NCI-H524 (cell line): ENCODE measurements at regions not wholly inside any gene's neighbourhood (a gene's known extent, or its start where the extent isn't known, plus 50 kb on each side); places are given as distances from the start of the nearest gene placed in this dataset.
A peak's percentile ranks its signal among the peaks of the same experiment; 100 is the strongest.

Experiments used
- DNase-seq, 2 experiments: peaks; one replicate each; lab custom pipeline; 2025; lab: John Stamatoyannopoulos, UW

DNA sequence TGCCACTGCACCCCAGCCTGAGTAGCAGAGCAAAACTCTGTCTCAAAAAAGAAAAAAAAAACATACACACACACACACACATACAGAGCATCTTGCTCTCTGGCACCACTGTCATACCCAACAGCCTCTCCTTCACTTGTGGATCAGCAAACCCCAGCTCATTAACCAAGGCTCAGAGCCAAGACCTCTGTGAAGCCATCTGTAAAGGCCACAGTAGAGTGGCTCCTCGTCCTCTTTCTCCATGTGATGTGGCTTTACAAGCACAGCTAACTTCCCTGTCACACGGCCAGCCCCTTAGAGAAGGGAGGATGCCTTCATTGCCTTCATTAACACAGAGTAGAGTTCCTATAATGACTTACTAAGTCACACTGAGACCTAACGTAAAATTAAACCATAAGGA is 62.7 kb upstream of the LSM14A start:
- peak in 1 of 2 experiments; percentile 20 for DNase-seq

DNA sequence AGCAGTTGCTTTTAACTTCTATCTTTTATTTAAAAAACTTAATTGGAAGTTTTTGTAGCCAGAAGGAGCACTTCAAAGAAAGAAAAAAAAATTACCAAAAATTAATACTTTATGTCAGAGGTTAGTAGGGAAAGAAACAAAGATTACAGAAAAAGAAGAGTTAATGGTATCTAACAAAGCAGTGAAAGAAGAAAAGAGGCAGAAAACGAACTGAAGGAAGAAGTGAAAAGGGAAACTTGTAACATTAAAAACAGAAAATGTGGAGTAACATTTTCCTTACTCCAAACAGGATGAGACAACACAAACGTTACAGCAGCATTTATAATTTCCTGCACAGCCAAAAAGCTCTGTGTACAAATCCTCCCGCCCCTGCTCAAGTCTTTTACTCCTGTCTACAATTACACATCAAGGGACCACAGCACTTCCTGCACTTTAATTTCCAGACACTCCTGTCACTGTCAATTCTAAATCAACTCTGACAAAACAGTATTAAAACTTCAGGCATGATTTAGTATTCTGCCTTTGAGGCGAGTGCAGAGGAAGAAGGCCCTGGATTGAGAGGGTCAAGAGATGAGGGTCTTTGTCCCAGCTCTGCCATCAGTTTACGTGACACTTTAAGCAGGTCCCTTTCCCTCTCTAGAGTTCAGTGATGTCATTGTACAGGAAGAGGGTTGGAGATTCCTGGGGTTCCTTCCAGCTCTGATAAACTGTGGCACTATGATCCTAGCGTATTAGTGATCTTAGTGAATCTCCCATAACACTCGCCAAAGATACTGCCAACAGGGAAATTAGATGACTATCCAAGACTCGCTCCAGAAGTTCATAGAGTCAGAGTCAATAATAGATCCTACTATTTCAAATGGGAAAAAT is 53.2 kb upstream of the LSM14A start:
- DNase-seq: no peak

DNA sequence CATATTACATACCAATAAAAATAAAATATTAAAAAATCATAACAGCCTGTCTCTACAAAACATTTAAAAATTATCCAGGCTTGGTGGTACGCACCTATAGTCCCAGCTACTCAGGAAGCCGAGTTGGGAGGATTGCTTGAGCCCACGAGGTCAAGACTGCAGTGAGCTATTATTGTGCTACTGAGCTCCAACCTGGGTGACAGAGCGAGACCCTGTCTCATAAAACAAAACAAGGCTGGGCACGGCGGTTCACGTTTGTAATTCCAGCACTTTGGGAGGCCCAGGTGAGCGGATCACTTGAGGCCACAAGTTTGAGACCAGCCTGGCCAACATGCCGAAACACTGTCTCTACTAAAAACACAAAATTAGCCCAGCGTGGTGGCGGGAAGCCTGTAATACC is 52.2 kb upstream of the LSM14A start:
- DNase-seq: no peak

DNA sequence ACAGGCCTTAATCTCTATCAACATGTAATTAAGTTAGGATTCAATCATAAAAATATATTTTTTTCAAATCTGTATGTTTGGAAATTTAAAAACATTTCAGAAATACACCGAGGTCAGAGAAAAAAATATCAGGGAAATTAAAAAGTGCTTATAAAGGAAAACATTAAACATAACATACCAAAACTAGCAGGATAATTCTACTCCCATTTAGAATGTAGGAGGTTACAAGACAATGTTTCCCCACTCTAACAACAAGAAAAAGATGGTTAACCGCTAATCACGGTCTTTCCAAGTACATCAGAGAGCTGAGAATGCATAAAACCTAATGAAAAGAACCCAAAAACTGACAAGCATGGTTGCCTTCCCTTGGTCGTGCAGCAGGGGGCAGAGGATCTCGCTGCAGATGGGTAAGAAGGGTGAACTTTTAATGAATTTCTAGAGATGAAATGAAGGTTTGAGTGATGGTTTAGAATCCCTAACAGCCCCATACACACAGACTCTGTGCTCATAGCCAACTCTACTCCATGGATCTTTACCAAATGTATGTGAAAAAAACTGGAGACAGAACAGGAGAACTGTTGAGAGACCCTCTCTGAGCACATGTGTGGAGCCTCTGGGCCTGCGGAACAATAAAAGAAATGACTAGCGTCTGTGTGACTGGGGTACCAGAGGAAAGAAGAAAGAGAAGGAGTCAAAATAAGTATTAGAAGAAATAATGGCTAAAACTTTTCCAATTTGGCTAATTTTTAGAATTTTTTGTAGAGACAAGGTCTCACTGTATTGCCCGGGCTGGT is 51.3 kb upstream of the LSM14A start:
- DNase-seq: peak in 1 of 2 experiments; percentile 16
